CD4-positive, alpha-beta T cell (primary cell): ENCODE measurements at regions not wholly inside any gene's neighbourhood (a gene's known extent, or its start where the extent isn't known, plus 50 kb on each side); places are given as distances from the start of the nearest gene placed in this dataset.

ENCODE experiments used
- ATAC-seq: fragments of 200-7000 bp; cut with Tn5 transposase; one replicate; pipeline ENCODE4 v1.10.0; 2022; ENCODE audit warnings: mild to moderate bottlenecking; ENCODE audit not compliant: poor library complexity
- CTCF ChIA-PET: fragments of 350-600 bp; sonication (Branson Sonifier 250); formaldehyde crosslinking; loops from one replicate; lab custom pipeline; 2021; ENCODE audit warnings: antibody characterized with exemption, inconsistent platforms; lab: Charles Lee
- POLR2A ChIA-PET: fragments of 350-600 bp; sonication (Branson Sonifier 250); formaldehyde crosslinking; loops from one replicate; lab custom pipeline; 2021; ENCODE audit warnings: antibody characterized with exemption, inconsistent platforms; lab: Charles Lee
- DNase-seq, 14 experiments: peaks; one replicate each; pipeline ENCODE4 v3.0.0-alpha.2; 2013 to 2020; ENCODE audit warnings: mixed read lengths in 2 of 14
- H3K27ac ChIP-seq, 2 donors: one replicate each; pipeline versions ENCODE4 v1.5.1 to v1.7.0; 2013; ENCODE audit warnings: low read length in 2 of 2, low read depth in 1 of 2, mild to moderate bottlenecking in 1 of 2
- H3K27me3 ChIP-seq, 2 experiments: 1 replicate in 1 of 2; 2 replicates in 1 of 2; pipeline versions ENCODE4 v1.6.1 to v1.7.0; 2013; ENCODE audit warnings: low read length in 2 of 2, control low read depth in 1 of 2, mild to moderate bottlenecking in 1 of 2, moderate library complexity in 1 of 2; ENCODE audit not compliant: insufficient read depth in 2 of 2, control insufficient read depth in 1 of 2
- H3K36me3 ChIP-seq: one replicate; pipeline ENCODE4 v1.6.1; 2013; ENCODE audit warnings: low read length, control low read depth; ENCODE audit not compliant: insufficient read depth
- H3K4me1 ChIP-seq: one replicate; pipeline ENCODE4 v1.6.1; 2013; ENCODE audit warnings: low read length, control low read depth; ENCODE audit not compliant: insufficient read depth
- H3K4me3 ChIP-seq: one replicate; pipeline ENCODE4 v1.5.1; 2013; ENCODE audit warnings: mild to moderate bottlenecking, low read length, moderate library complexity
- H3K9me3 ChIP-seq, 2 experiments: 1 replicate in 1 of 2; 2 replicates in 1 of 2; pipeline versions ENCODE4 v1.6.1 to v1.7.0; 2013; ENCODE audit warnings: low read length in 2 of 2, mild to moderate bottlenecking in 2 of 2, control low read depth in 1 of 2, moderate library complexity in 1 of 2; ENCODE audit not compliant: control insufficient read depth in 1 of 2, insufficient read depth in 1 of 2
- H3K27ac Mint-ChIP-seq: one replicate; pipeline ENCODE4 v1.8.0; 2020; ENCODE audit warnings: mixed read lengths
- H3K27me3 Mint-ChIP-seq: one replicate; pipeline ENCODE4 v1.8.0; 2021; ENCODE audit warnings: mixed read lengths
- H3K36me3 Mint-ChIP-seq: one replicate; pipeline ENCODE4 v1.8.0; 2021; ENCODE audit warnings: low read depth, mixed read lengths
- H3K4me1 Mint-ChIP-seq: one replicate; pipeline ENCODE4 v1.8.0; 2021; ENCODE audit warnings: low read depth, mixed read lengths
- H3K4me3 Mint-ChIP-seq: one replicate; pipeline ENCODE4 v1.8.0; 2020; ENCODE audit warnings: mild to moderate bottlenecking, mixed read lengths
- H3K9me3 Mint-ChIP-seq: one replicate; pipeline ENCODE4 v1.8.0; 2020; ENCODE audit warnings: mixed read lengths
- intact Hi-C, 2 experiments: fragments of 100-400 bp; cut with DNase I in 1 of 2; cut with micrococcal nuclease in 1 of 2; formaldehyde crosslinking; loops; one replicate each; pipeline versions ENCODE4 v1.15.1 to v1.9.0; 2023 to 2025; cut with DNase I, micrococcal nuclease
- TF ChIP-seq, protein P1 (sequence below): fragments of 200-600 bp; IDR thresholded peaks from one replicate; pipeline ENCODE4 v1.8.0; 2022; ENCODE audit warnings: antibody characterized with exemption, mild to moderate bottlenecking

DNA sequence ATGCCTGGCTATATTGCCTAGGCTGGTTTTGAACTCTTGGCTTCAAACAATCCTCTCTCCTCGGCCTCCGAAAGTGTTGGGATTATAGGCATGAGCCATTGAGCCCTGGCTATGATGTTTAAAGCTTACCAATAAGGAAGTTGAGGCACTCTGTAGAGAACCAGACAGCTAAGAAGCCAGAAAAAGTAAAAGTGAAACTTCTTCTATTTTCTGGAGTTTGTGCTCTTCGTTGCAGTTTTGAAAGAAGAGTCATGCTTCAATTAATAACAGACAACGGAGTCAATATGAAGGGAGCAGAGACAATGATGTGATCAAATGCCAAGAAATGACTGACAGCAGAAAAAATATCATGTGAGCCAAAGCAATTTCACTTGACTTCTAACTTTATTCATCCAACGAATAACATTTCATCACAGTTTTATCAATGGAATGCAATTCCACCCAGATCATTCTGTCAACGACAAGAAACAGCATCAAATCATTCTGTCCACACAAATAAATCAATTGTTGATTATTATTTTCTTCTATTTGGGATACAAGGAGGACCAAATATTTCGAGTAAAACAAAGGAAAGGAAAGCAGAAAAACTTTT, 175.5 kb upstream of the CELF4 start:
- Histone ChIP-seq H3K36me3 (no peaks in the 10 kb centered on the region), H3K9me3 (no peaks in the 10 kb centered on the region), H3K4me3 (no peak overlapping the region), H3K27ac (no peak overlapping the region), H3K27me3 (no peaks in the 10 kb centered on the region), H3K4me1 (no peaks in the 10 kb centered on the region)
- CTCF ChIA-PET: no interaction called here
- Mint-ChIP-seq H3K36me3 (no peaks in the 10 kb centered on the region), H3K4me1 (no peaks in the 10 kb centered on the region), H3K4me3 (no peak overlapping the region), H3K27me3 (no peaks in the 10 kb centered on the region), H3K27ac (no peak overlapping the region), H3K9me3 (peaks cover 2% of the 10 kb centered on the region)
- ATAC-seq: no peak
- DNase-seq: no peak
- TF ChIP-seq, protein P1, sequence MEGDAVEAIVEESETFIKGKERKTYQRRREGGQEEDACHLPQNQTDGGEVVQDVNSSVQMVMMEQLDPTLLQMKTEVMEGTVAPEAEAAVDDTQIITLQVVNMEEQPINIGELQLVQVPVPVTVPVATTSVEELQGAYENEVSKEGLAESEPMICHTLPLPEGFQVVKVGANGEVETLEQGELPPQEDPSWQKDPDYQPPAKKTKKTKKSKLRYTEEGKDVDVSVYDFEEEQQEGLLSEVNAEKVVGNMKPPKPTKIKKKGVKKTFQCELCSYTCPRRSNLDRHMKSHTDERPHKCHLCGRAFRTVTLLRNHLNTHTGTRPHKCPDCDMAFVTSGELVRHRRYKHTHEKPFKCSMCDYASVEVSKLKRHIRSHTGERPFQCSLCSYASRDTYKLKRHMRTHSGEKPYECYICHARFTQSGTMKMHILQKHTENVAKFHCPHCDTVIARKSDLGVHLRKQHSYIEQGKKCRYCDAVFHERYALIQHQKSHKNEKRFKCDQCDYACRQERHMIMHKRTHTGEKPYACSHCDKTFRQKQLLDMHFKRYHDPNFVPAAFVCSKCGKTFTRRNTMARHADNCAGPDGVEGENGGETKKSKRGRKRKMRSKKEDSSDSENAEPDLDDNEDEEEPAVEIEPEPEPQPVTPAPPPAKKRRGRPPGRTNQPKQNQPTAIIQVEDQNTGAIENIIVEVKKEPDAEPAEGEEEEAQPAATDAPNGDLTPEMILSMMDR: no peak
- intact Hi-C loops: no loop called here
- POLR2A ChIA-PET: no interaction called here

DNA sequence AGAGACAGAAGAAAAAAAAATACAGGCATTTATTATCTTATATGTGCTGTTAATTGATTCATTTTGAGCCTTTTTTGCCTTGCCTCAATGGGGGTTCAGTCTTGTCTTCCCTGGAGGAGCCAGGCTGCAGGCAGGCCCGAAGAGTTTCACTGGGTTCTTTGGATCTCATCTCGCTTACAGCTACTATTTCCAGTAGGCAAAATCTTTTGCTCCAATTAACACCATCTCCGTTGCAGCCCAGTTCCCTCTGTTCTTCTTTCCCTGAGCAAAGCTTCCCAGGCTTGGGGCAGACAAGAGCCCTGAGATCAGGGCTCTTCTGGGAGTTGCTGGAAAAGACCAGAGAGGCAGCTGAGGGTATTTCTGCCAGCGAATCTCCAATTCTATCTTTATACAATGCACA, 168.8 kb upstream of the CELF4 start:
- Histone ChIP-seq H3K27me3 (no peaks in the 10 kb centered on the region), H3K36me3 (no peaks in the 10 kb centered on the region), H3K4me1 (no peaks in the 10 kb centered on the region), H3K9me3 (peaks cover 0 to 7% of the 10 kb centered on the region in 2 experiments), H3K4me3 (no peak overlapping the region), H3K27ac (no peak overlapping the region)
- TF ChIP-seq, protein P1: no peak
- intact Hi-C loops: no loop called here
- H3K27ac Mint-ChIP-seq: no peak overlapping the region
- peaks cover 2% of the 10 kb centered on the region for H3K9me3 Mint-ChIP-seq
- ATAC-seq (no peak), DNase-seq (no peak)
- H3K27me3 Mint-ChIP-seq: no peaks in the 10 kb centered on the region
- H3K4me1 Mint-ChIP-seq: no peaks in the 10 kb centered on the region
- ChIA-PET CTCF (no interaction called here), POLR2A (no interaction called here)
- H3K36me3 Mint-ChIP-seq: no peaks in the 10 kb centered on the region
- no peak overlapping the region for H3K4me3 Mint-ChIP-seq

- peaks cover 0 to 7% of the 10 kb centered on the region in 2 experiments for H3K9me3 ChIP-seq
- ATAC-seq (no peak), DNase-seq (no peak)
- no peak overlapping the region for H3K4me3 ChIP-seq
- H3K4me1 ChIP-seq: no peaks in the 10 kb centered on the region
- H3K36me3 ChIP-seq: no peaks in the 10 kb centered on the region
- H3K27ac Mint-ChIP-seq: no peak overlapping the region
- no peaks in the 10 kb centered on the region for H3K9me3 Mint-ChIP-seq
- CTCF ChIA-PET: no interaction called here
- TF ChIP-seq, protein P1: no peak
- no peak overlapping the region for H3K4me3 Mint-ChIP-seq
- POLR2A ChIA-PET: no interaction called here
- no peaks in the 10 kb centered on the region for H3K27me3 Mint-ChIP-seq
- no peaks in the 10 kb centered on the region for H3K4me1 Mint-ChIP-seq
- no peak overlapping the region for H3K27ac ChIP-seq
- intact Hi-C loops: no loop called here
- no peaks in the 10 kb centered on the region for H3K27me3 ChIP-seq
- no peaks in the 10 kb centered on the region for H3K36me3 Mint-ChIP-seq
These were observed 164.1 kb upstream of the CELF4 start for GRCh38 chr18:37729716-37730115.
